ENCODE measurements at regions not wholly inside any gene's neighbourhood (a gene's known extent, or its start where the extent isn't known, plus 50 kb on each side); places are given as distances from the start of the nearest gene placed in this dataset.

- TF ChIP-seq, protein P1, sequence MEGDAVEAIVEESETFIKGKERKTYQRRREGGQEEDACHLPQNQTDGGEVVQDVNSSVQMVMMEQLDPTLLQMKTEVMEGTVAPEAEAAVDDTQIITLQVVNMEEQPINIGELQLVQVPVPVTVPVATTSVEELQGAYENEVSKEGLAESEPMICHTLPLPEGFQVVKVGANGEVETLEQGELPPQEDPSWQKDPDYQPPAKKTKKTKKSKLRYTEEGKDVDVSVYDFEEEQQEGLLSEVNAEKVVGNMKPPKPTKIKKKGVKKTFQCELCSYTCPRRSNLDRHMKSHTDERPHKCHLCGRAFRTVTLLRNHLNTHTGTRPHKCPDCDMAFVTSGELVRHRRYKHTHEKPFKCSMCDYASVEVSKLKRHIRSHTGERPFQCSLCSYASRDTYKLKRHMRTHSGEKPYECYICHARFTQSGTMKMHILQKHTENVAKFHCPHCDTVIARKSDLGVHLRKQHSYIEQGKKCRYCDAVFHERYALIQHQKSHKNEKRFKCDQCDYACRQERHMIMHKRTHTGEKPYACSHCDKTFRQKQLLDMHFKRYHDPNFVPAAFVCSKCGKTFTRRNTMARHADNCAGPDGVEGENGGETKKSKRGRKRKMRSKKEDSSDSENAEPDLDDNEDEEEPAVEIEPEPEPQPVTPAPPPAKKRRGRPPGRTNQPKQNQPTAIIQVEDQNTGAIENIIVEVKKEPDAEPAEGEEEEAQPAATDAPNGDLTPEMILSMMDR (IDR thresholded peaks at IDR 0.05; ENCODE audit: insufficient read depth, low read length, severe bottlenecking): no peak
- FAIRE-seq: no peak
- DNase-seq (ENCODE audit: low read depth): no peak
- Histone ChIP-seq H3K4me3 (ENCODE audit: low read depth, low read length) (no peak overlapping the region), H3K27me3 (ENCODE audit: control insufficient read depth, insufficient read depth, low read length) (peaks cover 3% of the 10 kb centered on the region), H3K36me3 (ENCODE audit: control insufficient read depth, insufficient read depth, low read length) (no peaks in the 10 kb centered on the region)
These were observed 353.8 kb upstream of the RSPO3 start for GRCh38 chr6:126764671-126765070.

DNA sequence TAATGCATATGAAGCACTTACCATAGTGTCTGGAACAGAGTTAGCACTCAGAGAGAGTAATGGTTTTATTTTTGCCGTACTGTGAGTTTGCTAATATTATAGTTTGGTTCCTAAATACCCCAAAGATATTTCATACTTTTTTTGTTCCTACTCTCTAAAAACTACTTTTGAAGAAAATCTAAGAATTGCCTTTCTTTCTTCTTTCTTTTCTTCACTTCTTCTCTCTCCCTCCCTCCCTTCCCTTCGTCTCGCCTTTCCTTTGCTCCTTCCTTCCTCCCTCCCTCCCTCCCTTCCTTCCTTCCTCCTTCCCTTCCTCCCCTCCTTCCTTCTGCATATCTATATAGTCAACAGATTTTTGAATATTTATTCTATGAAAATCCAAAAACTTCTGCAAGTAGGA is 351.7 kb upstream of the RSPO3 start:
- DNase-seq (ENCODE audit: low read depth) (no peak), FAIRE-seq (no peak)
- Histone ChIP-seq H3K4me3 (ENCODE audit: low read depth, low read length) (no peak overlapping the region), H3K36me3 (ENCODE audit: control insufficient read depth, insufficient read depth, low read length) (no peaks in the 10 kb centered on the region), H3K27me3 (ENCODE audit: control insufficient read depth, insufficient read depth, low read length) (peaks cover 3% of the 10 kb centered on the region)
- TF ChIP-seq, protein P1 (IDR thresholded peaks at IDR 0.05; ENCODE audit: insufficient read depth, low read length, severe bottlenecking): no peak

DNA sequence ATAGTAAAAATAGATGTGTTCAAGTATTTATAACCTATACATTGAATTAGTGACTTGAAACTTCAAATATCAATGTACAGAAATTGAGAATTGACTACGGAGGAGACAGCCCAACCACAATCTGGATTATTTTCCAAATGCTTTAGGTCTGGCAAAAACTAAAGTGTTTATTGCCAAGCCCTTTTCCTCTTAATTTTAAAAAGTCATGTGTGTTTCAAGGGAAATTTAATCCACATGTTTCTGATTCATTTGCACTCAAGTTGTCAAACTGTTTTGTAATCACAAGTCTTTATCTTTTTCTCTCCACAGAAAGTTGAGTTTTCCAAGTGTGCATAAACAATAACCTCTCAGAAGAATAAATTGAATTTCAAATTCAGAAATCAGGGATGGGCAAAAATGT is 350.8 kb upstream of the RSPO3 start:
- no peak for DNase-seq (ENCODE audit: low read depth)
- H3K4me3 ChIP-seq (ENCODE audit: low read depth, low read length): no peak overlapping the region
- H3K27me3 ChIP-seq (ENCODE audit: control insufficient read depth, insufficient read depth, low read length): peaks cover 3% of the 10 kb centered on the region
- H3K36me3 ChIP-seq (ENCODE audit: control insufficient read depth, insufficient read depth, low read length): no peaks in the 10 kb centered on the region
- FAIRE-seq: no peak
- TF ChIP-seq, protein P1 (IDR thresholded peaks at IDR 0.05; ENCODE audit: insufficient read depth, low read length, severe bottlenecking): no peak

DNA sequence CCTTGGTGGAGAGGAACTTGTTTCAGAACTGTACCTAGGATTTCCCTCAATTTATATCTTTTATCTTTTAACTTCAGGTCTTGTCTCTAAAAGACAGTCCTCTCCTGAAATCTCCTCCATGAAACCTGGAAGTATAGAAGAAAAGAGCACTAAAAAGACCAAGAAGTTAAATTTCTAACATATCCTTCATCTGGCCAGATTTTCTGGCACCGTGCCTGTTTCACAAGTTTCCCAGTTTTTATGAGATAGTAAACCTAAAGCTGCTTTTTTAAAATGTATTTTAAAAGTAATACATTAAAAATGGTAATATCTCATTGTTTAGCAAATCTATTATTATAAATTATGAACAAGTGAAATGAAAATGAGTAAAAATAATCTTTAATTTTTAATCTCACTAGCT is 348.3 kb upstream of the RSPO3 start:
- Histone ChIP-seq H3K27me3 (ENCODE audit: control insufficient read depth, insufficient read depth, low read length) (peaks cover 2% of the 10 kb centered on the region), H3K4me3 (ENCODE audit: low read depth, low read length) (no peak overlapping the region), H3K36me3 (ENCODE audit: control insufficient read depth, insufficient read depth, low read length) (no peaks in the 10 kb centered on the region)
- no peak for FAIRE-seq
- DNase-seq (ENCODE audit: low read depth): no peak
- TF ChIP-seq, protein P1 (IDR thresholded peaks at IDR 0.05; ENCODE audit: insufficient read depth, low read length, severe bottlenecking): no peak

DNA sequence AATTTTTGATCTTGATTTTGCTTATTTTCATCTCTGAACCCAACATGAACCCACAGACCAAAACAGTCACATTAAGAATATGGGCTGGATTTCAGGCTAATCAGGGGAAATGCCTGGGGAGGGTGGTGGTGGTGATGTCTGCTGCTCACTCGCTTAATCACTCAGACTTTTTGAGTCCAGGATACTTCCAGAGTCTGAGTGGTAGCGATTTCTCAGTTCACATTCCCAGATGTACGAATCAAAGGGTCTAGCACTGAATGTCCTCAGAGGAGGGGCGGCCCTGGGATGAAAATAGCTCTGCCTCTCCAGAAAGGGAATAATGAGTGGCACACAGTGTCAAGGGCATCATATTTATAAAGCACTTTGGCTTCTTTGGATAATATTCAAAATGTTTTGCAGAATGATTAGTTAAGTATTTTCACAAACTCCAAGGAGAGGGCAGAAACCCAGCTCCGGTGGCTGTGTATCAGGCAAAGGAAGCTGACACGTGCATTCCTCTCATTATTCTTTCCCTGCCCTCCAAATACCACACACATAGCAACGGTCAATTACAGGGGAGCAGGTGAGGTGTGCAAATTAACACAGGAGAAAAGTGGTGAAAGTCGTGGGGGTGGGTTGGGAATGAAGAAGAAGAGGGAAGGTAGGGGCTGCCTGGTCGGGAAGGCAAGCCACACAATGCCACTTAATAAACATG is 345.2 kb upstream of the RSPO3 start:
- H3K36me3 ChIP-seq (ENCODE audit: control insufficient read depth, insufficient read depth, low read length): no peaks in the 10 kb centered on the region
- TF ChIP-seq, protein P1 (IDR thresholded peaks at IDR 0.05; ENCODE audit: insufficient read depth, low read length, severe bottlenecking): no peak
- no peak for FAIRE-seq

GRCh38 chr6:126779331-126779730 is 339.1 kb upstream of the RSPO3 start:
- Histone ChIP-seq H3K4me3 (ENCODE audit: low read depth, low read length) (no peak overlapping the region), H3K36me3 (ENCODE audit: control insufficient read depth, insufficient read depth, low read length) (no peaks in the 10 kb centered on the region), H3K27me3 (ENCODE audit: control insufficient read depth, insufficient read depth, low read length) (no peaks in the 10 kb centered on the region)
- no peak for FAIRE-seq
- DNase-seq (ENCODE audit: low read depth): no peak
- TF ChIP-seq, protein P1 (IDR thresholded peaks at IDR 0.05; ENCODE audit: insufficient read depth, low read length, severe bottlenecking): no peak

More for the DNA sequence above, 345.2 kb upstream of the RSPO3 start:
- Histone ChIP-seq H3K4me3 (ENCODE audit: low read depth, low read length) (no peak overlapping the region), H3K27me3 (ENCODE audit: control insufficient read depth, insufficient read depth, low read length) (peaks cover 2% of the 10 kb centered on the region)
- DNase-seq (ENCODE audit: low read depth): no peak

Data from bronchial epithelial cell (primary cell).